DOHH2 (cell line): ENCODE measurements at regions not wholly inside any gene's neighbourhood (a gene's known extent, or its start where the extent isn't known, plus 50 kb on each side); places are given as distances from the start of the nearest gene placed in this dataset.

Experiments used
- CTCF ChIP-seq: fragments of 200-600 bp; sonication (generic); IDR thresholded peaks from one replicate; pipeline ENCODE4 v1.5.1; 2014; ENCODE audit warnings: antibody characterized with exemption, mild to moderate bottlenecking, low read depth, low read length; ENCODE audit not compliant: poor library complexity, severe bottlenecking
- EZH2phosphoT487 ChIP-seq: fragments of 200-600 bp; sonication (generic); IDR thresholded peaks from 2 replicates; pipeline ENCODE4 v1.6.1; 2017; ENCODE audit warnings: borderline replicate concordance, mild to moderate bottlenecking, antibody characterized with exemption, low read length, moderate library complexity, mixed read lengths

GRCh38 chr1:228921481-228921880 lies 186.2 kb downstream of the RHOU start:
- TF ChIP-seq CTCF (no peak), EZH2phosphoT487 (no peak)
